HCT116 (cell line): ENCODE measurements at regions not wholly inside any gene's neighbourhood (a gene's known extent, or its start where the extent isn't known, plus 50 kb on each side); places are given as distances from the start of the nearest gene placed in this dataset.

Experiments
- ATAC-seq: fragments of 200-7000 bp; cut with Tn5 transposase; 2 replicates; pipeline ENCODE4 v1.9.1; 2020; ENCODE audit warnings: mild to moderate bottlenecking, moderate library complexity
- BruUV-seq: library from RNA; stranded (reverse); fragments of 400-500 nt; replicated peaks from 2 replicates; lab custom pipeline; 2021; lab: Mats Ljungman, UMichigan
- CTCF ChIA-PET: fragments of 300-600 bp; sonication (Branson Sonifier 250); formaldehyde crosslinking; loops from one replicate; lab custom pipeline; 2021; ENCODE audit warnings: antibody characterized with exemption; lab: Charles Lee
- POLR2A ChIA-PET: fragments of 300-600, 350-600 bp; sonication (Branson Sonifier 250); formaldehyde crosslinking; loops from one replicate; lab custom pipeline; 2021; ENCODE audit warnings: antibody characterized with exemption; lab: Charles Lee
- RAD21 ChIA-PET, 2 experiments: fragments of 300-600 bp; sonication (Branson Sonifier 250); formaldehyde crosslinking; loops; one replicate each; lab custom pipeline; 2023; ENCODE audit warnings: low total read pairs in 2 of 2; ENCODE audit not compliant: uncharacterized antibody in 2 of 2, unreplicated experiment in 2 of 2, low non-redundant PET in 1 of 2; lab: Charles Lee
- DNase-seq: peaks from one replicate; pipeline ENCODE4 v3.0.0-alpha.2; 2010; ENCODE audit warnings: low read depth, low spot score
- H2AFZ ChIP-seq: fragments of 200-600 bp; shearing (Covaris generic), sonication (generic); 2 replicates; pipeline ENCODE4 v1.6.1; 2017; ENCODE audit warnings: low read depth, mixed run types, mixed read lengths, antibody characterized with exemption, low read length; ENCODE audit not compliant: poor library complexity, severe bottlenecking
- H3K27ac ChIP-seq: 2 replicates; pipeline ENCODE4 v1.5.1; 2012; ENCODE audit warnings: low read depth, low read length
- H3K27me3 ChIP-seq: fragments of 200-600 bp; sonication (generic); 2 replicates; pipeline ENCODE4 v1.6.1; 2016; ENCODE audit warnings: mixed run types, low read length, mixed read lengths; ENCODE audit not compliant: insufficient read depth
- H3K36me3 ChIP-seq, 2 experiments: fragments of 200-500 bp in 1 of 2; fragments of 200-600 bp in 1 of 2; sonication (Bioruptor generic) in 1 of 2; sonication (generic) in 1 of 2; 2 replicates each; pipeline versions ENCODE4 v1.5.1 to v1.6.1; 2014 to 2016; ENCODE audit warnings: low read length in 2 of 2, inconsistent platforms in 1 of 2, mixed read lengths in 1 of 2, mixed run types in 1 of 2; ENCODE audit not compliant: insufficient read depth in 2 of 2, control insufficient read depth in 1 of 2
- H3K4me1 ChIP-seq, 2 experiments: fragments of 200-600 bp in 1 of 2; sonication (generic) in 1 of 2; 2 replicates each; pipeline versions ENCODE4 v1.5.1 to v1.6.1; 2012 to 2017; ENCODE audit warnings: low read length in 2 of 2, inconsistent platforms in 1 of 2, mild to moderate bottlenecking in 1 of 2, mixed read lengths in 1 of 2, mixed run types in 1 of 2, moderate library complexity in 1 of 2; ENCODE audit not compliant: insufficient read depth in 2 of 2, control insufficient read depth in 1 of 2
- H3K4me2 ChIP-seq: fragments of 200-600 bp; sonication (generic); 2 replicates; pipeline ENCODE4 v1.6.1; 2017; ENCODE audit warnings: mixed run types, low read length, mixed read lengths
- H3K4me3 ChIP-seq, 2 experiments: fragments of 200-600 bp in 1 of 2; sonication (generic) in 1 of 2; replicated peaks in 1 of 2; 2 replicates each; pipeline ENCODE4 v1.5.1; 2011 to 2016; ENCODE audit warnings: low read length in 2 of 2, control low read depth in 1 of 2, low read depth in 1 of 2, mild to moderate bottlenecking in 1 of 2, mixed read lengths in 1 of 2, mixed run types in 1 of 2
- H3K79me2 ChIP-seq: fragments of 200-600 bp; sonication (generic); 2 replicates; pipeline ENCODE4 v1.6.1; 2017; ENCODE audit warnings: mild to moderate bottlenecking, mixed run types, low read length, moderate library complexity, mixed read lengths; ENCODE audit not compliant: insufficient read depth
- H3K9ac ChIP-seq: fragments of 200-600 bp; sonication (generic); 2 replicates; pipeline ENCODE4 v1.6.1; 2016; ENCODE audit warnings: low read length, mixed read lengths
- H3K9me2 ChIP-seq: fragments of 200-600 bp; sonication (generic), shearing (Covaris generic); 2 replicates; pipeline ENCODE4 v1.6.1; 2017; ENCODE audit warnings: mixed run types, mild to moderate bottlenecking, moderate library complexity; ENCODE audit not compliant: insufficient read depth
- H3K9me3 ChIP-seq, 2 experiments: fragments of 200-500 bp in 1 of 2; fragments of 200-600 bp in 1 of 2; sonication (Bioruptor generic) in 1 of 2; sonication (generic) in 1 of 2; 2 replicates each; pipeline ENCODE4 v1.6.1; 2014 to 2017; ENCODE audit warnings: low read length in 2 of 2, mixed read lengths in 2 of 2, inconsistent platforms in 1 of 2, low read depth in 1 of 2, mild to moderate bottlenecking in 1 of 2, mixed run types in 1 of 2, moderate library complexity in 1 of 2; ENCODE audit not compliant: control insufficient read depth in 1 of 2, insufficient read depth in 1 of 2
- H4K20me1 ChIP-seq: fragments of 200-600 bp; sonication (generic), shearing (Covaris generic); 2 replicates; pipeline ENCODE4 v1.6.1; 2017; ENCODE audit warnings: mixed run types, mild to moderate bottlenecking, moderate library complexity; ENCODE audit not compliant: insufficient read depth
- CBX3 ChIP-seq: IDR thresholded peaks from 2 replicates; pipeline ENCODE4 v1.6.1; 2012; ENCODE audit warnings: low read depth
- CEBPB ChIP-seq: IDR thresholded peaks from 2 replicates; pipeline ENCODE4 v1.6.1; 2012; ENCODE audit warnings: low read depth
- ELF1 ChIP-seq: IDR thresholded peaks from 2 replicates; pipeline ENCODE4 v1.6.1; 2012; ENCODE audit warnings: low read depth, borderline replicate concordance
- EZH2 ChIP-seq: fragments of 200-600 bp; sonication (generic); IDR thresholded peaks from 2 replicates; pipeline ENCODE4 v1.6.1; 2017; ENCODE audit warnings: antibody characterized with exemption, mixed run types
- FOSL1 ChIP-seq: IDR thresholded peaks from 2 replicates; pipeline ENCODE4 v1.6.1; 2012; ENCODE audit warnings: low read depth
- JUND ChIP-seq: IDR thresholded peaks from 2 replicates; pipeline ENCODE4 v1.6.1; 2012
- POLR2A ChIP-seq: IDR thresholded peaks from 2 replicates; pipeline ENCODE4 v1.7.0; 2011; ENCODE audit warnings: borderline replicate concordance; ENCODE audit not compliant: insufficient read depth, insufficient read length; ENCODE audit errors: extremely low read depth
- RAD21 ChIP-seq: IDR thresholded peaks from 2 replicates; pipeline ENCODE4 v1.6.1; 2012; ENCODE audit warnings: low read depth, mild to moderate bottlenecking
- SIN3A ChIP-seq: IDR thresholded peaks from 2 replicates; pipeline ENCODE4 v1.6.1; 2012; ENCODE audit warnings: low read depth
- SP1 ChIP-seq: IDR thresholded peaks from 2 replicates; pipeline ENCODE4 v1.6.1; 2012; ENCODE audit warnings: low read depth
- SRF ChIP-seq: IDR thresholded peaks from 2 replicates; pipeline ENCODE4 v1.6.1; 2012; ENCODE audit warnings: low read depth
- ZFX ChIP-seq: fragments of 450-650 bp; IDR thresholded peaks from 2 replicates; pipeline ENCODE4 v1.6.1; 2017
- ZNF274 ChIP-seq: fragments of 200-500 bp; sonication (Bioruptor generic); IDR thresholded peaks from 2 replicates; pipeline ENCODE4 v1.6.1; 2014; ENCODE audit warnings: mild to moderate bottlenecking, low read depth, low read length, inconsistent platforms
- intact Hi-C: fragments of 100-400 bp; cut with micrococcal nuclease; formaldehyde crosslinking; loops from 2 replicates; pipeline ENCODE4 v1.10.0; 2022
- TF ChIP-seq, protein P1 (sequence below): IDR thresholded peaks from 2 replicates; pipeline ENCODE4 v1.6.1; 2012
- TF ChIP-seq, protein P2 (sequence below): IDR thresholded peaks from 2 replicates; pipeline ENCODE4 v1.6.1; 2012
- TF ChIP-seq, protein P3 (sequence below): IDR thresholded peaks from 2 replicates; pipeline ENCODE4 v1.6.1; 2011; ENCODE audit warnings: mild to moderate bottlenecking, low read length, moderate library complexity; ENCODE audit not compliant: insufficient replicate concordance; ENCODE audit errors: extremely low read depth
- TF ChIP-seq, protein P4 (sequence below): IDR thresholded peaks from 2 replicates; pipeline ENCODE4 v1.6.1; 2012; ENCODE audit warnings: low read depth

DNA sequence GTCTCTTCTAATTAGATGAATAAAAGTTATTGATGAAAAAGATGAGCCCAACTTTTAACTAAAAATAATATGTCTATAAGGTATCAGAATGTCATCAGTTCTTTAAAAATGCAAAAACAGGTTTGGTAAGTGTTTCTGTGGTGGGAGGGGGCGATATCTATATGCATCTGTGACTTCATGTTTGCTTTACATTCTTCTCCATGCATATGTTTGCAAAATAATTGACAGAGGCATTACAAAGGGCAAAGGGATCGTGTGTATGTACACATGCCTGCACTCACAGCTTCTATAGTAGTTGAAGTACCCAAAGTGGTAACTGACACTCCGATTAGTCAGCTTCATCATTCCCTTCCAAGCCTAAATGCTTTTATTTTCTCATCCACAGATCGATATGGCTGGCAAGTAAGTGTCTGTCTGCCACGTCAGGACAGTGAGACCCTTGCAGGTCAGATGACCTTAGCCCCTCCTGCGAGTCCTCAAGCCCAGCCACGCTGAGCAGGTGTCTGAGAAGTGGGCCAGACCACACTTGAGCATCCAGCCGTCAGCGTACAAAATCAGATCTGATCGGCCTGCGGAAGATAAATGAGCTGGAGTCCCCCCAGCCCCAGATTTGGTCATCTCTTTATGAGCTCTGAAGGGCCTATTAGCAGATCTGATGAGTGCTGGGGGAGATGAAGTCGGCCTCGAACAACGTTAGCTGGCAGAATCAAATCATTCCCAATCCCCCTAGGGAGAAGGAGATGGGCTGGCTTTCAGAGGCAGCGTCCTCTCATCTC lies 369.1 kb downstream of the MAFB start:
- Histone ChIP-seq H3K9me3 (no peaks in the 10 kb centered on the region), H2AFZ (no peak overlapping the region), H3K4me2 (no peak overlapping the region), H3K27ac (no peak overlapping the region), H3K36me3 (no peaks in the 10 kb centered on the region), H3K79me2 (no peaks in the 10 kb centered on the region), H3K4me3 (no peak overlapping the region), H3K4me1 (no peaks in the 10 kb centered on the region), H3K27me3 (peaks cover 9% of the 10 kb centered on the region; the same call in 1 of the 2 replicates), H3K9me2 (no peaks in the 10 kb centered on the region), H3K9ac (no peak overlapping the region), H4K20me1 (no peaks in the 10 kb centered on the region)
- intact Hi-C loops = no loop called here
- POLR2A ChIA-PET = interaction anchor here (0.6 kb wide), 1 partner anchor 119 kb away, joined by 6 read pairs; no protein-coding TSS in a partner anchor
- ATAC-seq = no peak
- no peak for DNase-seq
- RAD21 ChIA-PET = no interaction called here
- TF ChIP-seq SRF (no peak), POLR2A (no peak), SIN3A (no peak), ZNF274 (no peak), EZH2 (no peak), ZFX (no peak), RAD21 (no peak), FOSL1 (no peak), CBX3 (no peak), SP1 (no peak), CEBPB (no peak), JUND (no peak), ELF1 (no peak)
- TF ChIP-seq, protein P1, sequence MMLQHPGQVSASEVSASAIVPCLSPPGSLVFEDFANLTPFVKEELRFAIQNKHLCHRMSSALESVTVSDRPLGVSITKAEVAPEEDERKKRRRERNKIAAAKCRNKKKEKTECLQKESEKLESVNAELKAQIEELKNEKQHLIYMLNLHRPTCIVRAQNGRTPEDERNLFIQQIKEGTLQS = no peak
- TF ChIP-seq, protein P2, sequence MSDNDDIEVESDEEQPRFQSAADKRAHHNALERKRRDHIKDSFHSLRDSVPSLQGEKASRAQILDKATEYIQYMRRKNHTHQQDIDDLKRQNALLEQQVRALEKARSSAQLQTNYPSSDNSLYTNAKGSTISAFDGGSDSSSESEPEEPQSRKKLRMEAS = no peak
- TF ChIP-seq, protein P3, sequence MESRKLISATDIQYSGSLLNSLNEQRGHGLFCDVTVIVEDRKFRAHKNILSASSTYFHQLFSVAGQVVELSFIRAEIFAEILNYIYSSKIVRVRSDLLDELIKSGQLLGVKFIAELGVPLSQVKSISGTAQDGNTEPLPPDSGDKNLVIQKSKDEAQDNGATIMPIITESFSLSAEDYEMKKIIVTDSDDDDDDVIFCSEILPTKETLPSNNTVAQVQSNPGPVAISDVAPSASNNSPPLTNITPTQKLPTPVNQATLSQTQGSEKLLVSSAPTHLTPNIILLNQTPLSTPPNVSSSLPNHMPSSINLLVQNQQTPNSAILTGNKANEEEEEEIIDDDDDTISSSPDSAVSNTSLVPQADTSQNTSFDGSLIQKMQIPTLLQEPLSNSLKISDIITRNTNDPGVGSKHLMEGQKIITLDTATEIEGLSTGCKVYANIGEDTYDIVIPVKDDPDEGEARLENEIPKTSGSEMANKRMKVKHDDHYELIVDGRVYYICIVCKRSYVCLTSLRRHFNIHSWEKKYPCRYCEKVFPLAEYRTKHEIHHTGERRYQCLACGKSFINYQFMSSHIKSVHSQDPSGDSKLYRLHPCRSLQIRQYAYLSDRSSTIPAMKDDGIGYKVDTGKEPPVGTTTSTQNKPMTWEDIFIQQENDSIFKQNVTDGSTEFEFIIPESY = no peak
- TF ChIP-seq, protein P4, sequence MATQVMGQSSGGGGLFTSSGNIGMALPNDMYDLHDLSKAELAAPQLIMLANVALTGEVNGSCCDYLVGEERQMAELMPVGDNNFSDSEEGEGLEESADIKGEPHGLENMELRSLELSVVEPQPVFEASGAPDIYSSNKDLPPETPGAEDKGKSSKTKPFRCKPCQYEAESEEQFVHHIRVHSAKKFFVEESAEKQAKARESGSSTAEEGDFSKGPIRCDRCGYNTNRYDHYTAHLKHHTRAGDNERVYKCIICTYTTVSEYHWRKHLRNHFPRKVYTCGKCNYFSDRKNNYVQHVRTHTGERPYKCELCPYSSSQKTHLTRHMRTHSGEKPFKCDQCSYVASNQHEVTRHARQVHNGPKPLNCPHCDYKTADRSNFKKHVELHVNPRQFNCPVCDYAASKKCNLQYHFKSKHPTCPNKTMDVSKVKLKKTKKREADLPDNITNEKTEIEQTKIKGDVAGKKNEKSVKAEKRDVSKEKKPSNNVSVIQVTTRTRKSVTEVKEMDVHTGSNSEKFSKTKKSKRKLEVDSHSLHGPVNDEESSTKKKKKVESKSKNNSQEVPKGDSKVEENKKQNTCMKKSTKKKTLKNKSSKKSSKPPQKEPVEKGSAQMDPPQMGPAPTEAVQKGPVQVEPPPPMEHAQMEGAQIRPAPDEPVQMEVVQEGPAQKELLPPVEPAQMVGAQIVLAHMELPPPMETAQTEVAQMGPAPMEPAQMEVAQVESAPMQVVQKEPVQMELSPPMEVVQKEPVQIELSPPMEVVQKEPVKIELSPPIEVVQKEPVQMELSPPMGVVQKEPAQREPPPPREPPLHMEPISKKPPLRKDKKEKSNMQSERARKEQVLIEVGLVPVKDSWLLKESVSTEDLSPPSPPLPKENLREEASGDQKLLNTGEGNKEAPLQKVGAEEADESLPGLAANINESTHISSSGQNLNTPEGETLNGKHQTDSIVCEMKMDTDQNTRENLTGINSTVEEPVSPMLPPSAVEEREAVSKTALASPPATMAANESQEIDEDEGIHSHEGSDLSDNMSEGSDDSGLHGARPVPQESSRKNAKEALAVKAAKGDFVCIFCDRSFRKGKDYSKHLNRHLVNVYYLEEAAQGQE = no peak
- BruUV-seq = no TSS peak
- CTCF ChIA-PET = no interaction called here
